ENCODE measurements at regions not wholly inside any gene's neighbourhood (a gene's known extent, or its start where the extent isn't known, plus 50 kb on each side); places are given as distances from the start of the nearest gene placed in this dataset.
"Not testable (repeated sequence)": the region's sequence is repeated elsewhere in the genome, so short reads cannot be mapped to it uniquely, and the experiment has no call there.

- DNase-seq (ENCODE audit: low read depth in 2 of 2), result no peak
These were observed 306.8 kb downstream of the FOXL1 start for GRCh38 chr16:86885139-86885538.

- no peak for DNase-seq (ENCODE audit: low read depth in 2 of 2)
These were observed 308.3 kb downstream of the FOXL1 start for GRCh38 chr16:86886651-86887050.

- no peak for DNase-seq (ENCODE audit: low read depth in 2 of 2)
These were observed 309.1 kb downstream of the FOXL1 start for GRCh38 chr16:86887416-86887815.

- DNase-seq (ENCODE audit: low read depth in 2 of 2), result no peak
These were observed 310.1 kb downstream of the FOXL1 start for GRCh38 chr16:86888231-86889053.

GRCh38 chr16:86889054-86889366 lies 310.7 kb downstream of the FOXL1 start:
- DNase-seq (ENCODE audit: low read depth in 2 of 2), result not testable (repeated sequence)

- DNase-seq (ENCODE audit: low read depth in 2 of 2), result no peak
These were observed 311.6 kb downstream of the FOXL1 start for GRCh38 chr16:86889974-86890373.

- DNase-seq (ENCODE audit: low read depth in 2 of 2), result no peak
These were observed 312.8 kb downstream of the FOXL1 start for GRCh38 chr16:86891121-86891520.

- DNase-seq (ENCODE audit: low read depth in 2 of 2), result no peak
These were observed 313.3 kb downstream of the FOXL1 start for GRCh38 chr16:86891631-86892030.

- no peak for DNase-seq (ENCODE audit: low read depth in 2 of 2)
These were observed 314.2 kb downstream of the FOXL1 start for GRCh38 chr16:86892509-86892908.

- DNase-seq (ENCODE audit: low read depth in 2 of 2), result no peak
These were observed 315.2 kb downstream of the FOXL1 start for GRCh38 chr16:86893506-86893905.

GRCh38 chr16:86894029-86894567 lies 315.7 kb downstream of the FOXL1 start:
- DNase-seq (ENCODE audit: low read depth in 2 of 2), result no peak

- no peak for DNase-seq (ENCODE audit: low read depth in 2 of 2)
These were observed 316.6 kb downstream of the FOXL1 start for GRCh38 chr16:86894925-86895324.

GRCh38 chr16:86895606-86896005 lies 317.3 kb downstream of the FOXL1 start:
- no peak for DNase-seq (ENCODE audit: low read depth in 2 of 2)

- no peak for DNase-seq (ENCODE audit: low read depth in 2 of 2)
These were observed 318.6 kb downstream of the FOXL1 start for GRCh38 chr16:86896976-86897375.

- DNase-seq (ENCODE audit: low read depth in 2 of 2), result no peak
These were observed 319.1 kb downstream of the FOXL1 start for GRCh38 chr16:86897486-86897885.

GRCh38 chr16:86898386-86898785 lies 320.0 kb downstream of the FOXL1 start:
- DNase-seq (ENCODE audit: low read depth in 2 of 2), result no peak

- DNase-seq (ENCODE audit: low read depth in 2 of 2), result no peak
These were observed 320.8 kb downstream of the FOXL1 start for GRCh38 chr16:86899151-86899550.

GRCh38 chr16:86899757-86900156 lies 321.4 kb downstream of the FOXL1 start:
- no peak for DNase-seq (ENCODE audit: low read depth in 2 of 2)

GRCh38 chr16:86901483-86901882 lies 323.1 kb downstream of the FOXL1 start:
- no peak for DNase-seq (ENCODE audit: low read depth in 2 of 2)

- DNase-seq (ENCODE audit: low read depth in 2 of 2), result no peak
These were observed 324.3 kb downstream of the FOXL1 start for GRCh38 chr16:86902656-86903001.

- no peak for DNase-seq (ENCODE audit: low read depth in 2 of 2)
These were observed 324.7 kb downstream of the FOXL1 start for GRCh38 chr16:86903068-86903467.

- no peak for DNase-seq (ENCODE audit: low read depth in 2 of 2)
These were observed 327.0 kb downstream of the FOXL1 start for GRCh38 chr16:86905302-86905701.

GRCh38 chr16:86906623-86907022 lies 328.3 kb downstream of the FOXL1 start:
- DNase-seq (ENCODE audit: low read depth in 2 of 2), result no peak
